MM.1S (cell line): ENCODE measurements at regions not wholly inside any gene's neighbourhood (a gene's known extent, or its start where the extent isn't known, plus 50 kb on each side); places are given as distances from the start of the nearest gene placed in this dataset.

ENCODE experiments used
- DNase-seq: peaks from one replicate; pipeline ENCODE4 v3.0.0-alpha.2; 2015
- H2AFZ ChIP-seq: fragments of 300-600 bp; sonication (generic); 2 replicates; pipeline ENCODE4 v1.6.0; 2016; ENCODE audit warnings: antibody characterized with exemption, low read length
- H3F3A ChIP-seq: fragments of 300-600 bp; sonication (generic); 2 replicates; pipeline ENCODE4 v1.6.1; 2016; ENCODE audit warnings: mild to moderate bottlenecking, antibody characterized with exemption, low read length, moderate library complexity, mixed read lengths; ENCODE audit not compliant: insufficient read depth
- H3K27ac ChIP-seq: fragments of 300-600 bp; sonication (generic); 2 replicates; pipeline ENCODE4 v1.5.1; 2016; ENCODE audit warnings: mild to moderate bottlenecking, low read length
- H3K27me3 ChIP-seq: fragments of 300-600 bp; sonication (generic); replicated peaks from 2 replicates; pipeline ENCODE4 v1.6.0; 2016; ENCODE audit warnings: low read length; ENCODE audit not compliant: insufficient read depth
- H3K36me3 ChIP-seq: fragments of 300-600 bp; sonication (generic); replicated peaks from 2 replicates; pipeline ENCODE4 v1.6.1; 2016; ENCODE audit warnings: mild to moderate bottlenecking, low read length, mixed read lengths; ENCODE audit not compliant: insufficient read depth
- H3K4me1 ChIP-seq: fragments of 300-600 bp; sonication (generic); 2 replicates; pipeline ENCODE4 v1.6.1; 2016; ENCODE audit warnings: low read length, mixed read lengths
- H3K4me2 ChIP-seq: fragments of 300-600 bp; sonication (generic); 2 replicates; pipeline ENCODE4 v1.6.0; 2016; ENCODE audit warnings: low read depth, low read length
- H3K4me3 ChIP-seq: fragments of 300-600 bp; sonication (generic); 2 replicates; pipeline ENCODE4 v1.5.1; 2016; ENCODE audit warnings: low read length, mixed read lengths
- H3K79me2 ChIP-seq: fragments of 300-600 bp; sonication (generic); 2 replicates; pipeline ENCODE4 v1.6.1; 2016; ENCODE audit warnings: mixed run types, low read length, mixed read lengths
- H3K9ac ChIP-seq: fragments of 300-600 bp; sonication (generic); 2 replicates; pipeline ENCODE4 v1.6.1; 2016; ENCODE audit warnings: low read length, mixed read lengths
- H3K9me2 ChIP-seq: fragments of 300-600 bp; sonication (generic); replicated peaks from 2 replicates; pipeline ENCODE4 v1.6.1; 2016; ENCODE audit warnings: mild to moderate bottlenecking, low read length, mixed read lengths; ENCODE audit not compliant: insufficient read depth
- H3K9me3 ChIP-seq: fragments of 300-600 bp; sonication (generic); replicated peaks from 2 replicates; pipeline ENCODE4 v1.6.1; 2016; ENCODE audit warnings: mild to moderate bottlenecking, low read length, mixed read lengths; ENCODE audit not compliant: insufficient read depth
- H4K20me1 ChIP-seq: fragments of 300-600 bp; sonication (generic); 2 replicates; pipeline ENCODE4 v1.6.1; 2016; ENCODE audit warnings: mild to moderate bottlenecking, low read length, moderate library complexity, mixed read lengths; ENCODE audit not compliant: insufficient read depth
- EZH2 ChIP-seq: fragments of 300-600 bp; sonication (generic); optimal IDR thresholded peaks from 2 replicates; pipeline ENCODE3; 2017; ENCODE audit warnings: low read depth, mild to moderate bottlenecking, antibody characterized with exemption, low read length, mixed read lengths
- EZH2phosphoT487 ChIP-seq: fragments of 300-600 bp; sonication (generic); IDR thresholded peaks from 2 replicates; pipeline ENCODE4 v1.6.1; 2018; ENCODE audit warnings: antibody characterized with exemption, low read length
- TF ChIP-seq, protein P1 (sequence below): fragments of 300-600 bp; sonication (generic); IDR thresholded peaks from 2 replicates; pipeline ENCODE4 v1.5.1; 2016; ENCODE audit warnings: antibody characterized with exemption, low read length, mixed read lengths

GRCh38 chr4:137701401-137701800, 169.1 kb upstream of the PCDH18 start:
- no peak overlapping the region for H3K4me3 ChIP-seq
- H3K4me2 ChIP-seq, result no peak overlapping the region
- H4K20me1 ChIP-seq, result no peaks in the 10 kb centered on the region
- H3K4me1 ChIP-seq, result no peaks in the 10 kb centered on the region
- H3K27me3 ChIP-seq, result no peaks in the 10 kb centered on the region
- H3F3A ChIP-seq, result no peaks in the 10 kb centered on the region
- no peaks in the 10 kb centered on the region for H3K9me3 ChIP-seq
- H3K9ac ChIP-seq, result no peak overlapping the region
- no peak overlapping the region for H3K27ac ChIP-seq
- H3K36me3 ChIP-seq, result no peaks in the 10 kb centered on the region
- TF ChIP-seq EZH2phosphoT487 (no peak), EZH2 (no peak)
- TF ChIP-seq, protein P1, sequence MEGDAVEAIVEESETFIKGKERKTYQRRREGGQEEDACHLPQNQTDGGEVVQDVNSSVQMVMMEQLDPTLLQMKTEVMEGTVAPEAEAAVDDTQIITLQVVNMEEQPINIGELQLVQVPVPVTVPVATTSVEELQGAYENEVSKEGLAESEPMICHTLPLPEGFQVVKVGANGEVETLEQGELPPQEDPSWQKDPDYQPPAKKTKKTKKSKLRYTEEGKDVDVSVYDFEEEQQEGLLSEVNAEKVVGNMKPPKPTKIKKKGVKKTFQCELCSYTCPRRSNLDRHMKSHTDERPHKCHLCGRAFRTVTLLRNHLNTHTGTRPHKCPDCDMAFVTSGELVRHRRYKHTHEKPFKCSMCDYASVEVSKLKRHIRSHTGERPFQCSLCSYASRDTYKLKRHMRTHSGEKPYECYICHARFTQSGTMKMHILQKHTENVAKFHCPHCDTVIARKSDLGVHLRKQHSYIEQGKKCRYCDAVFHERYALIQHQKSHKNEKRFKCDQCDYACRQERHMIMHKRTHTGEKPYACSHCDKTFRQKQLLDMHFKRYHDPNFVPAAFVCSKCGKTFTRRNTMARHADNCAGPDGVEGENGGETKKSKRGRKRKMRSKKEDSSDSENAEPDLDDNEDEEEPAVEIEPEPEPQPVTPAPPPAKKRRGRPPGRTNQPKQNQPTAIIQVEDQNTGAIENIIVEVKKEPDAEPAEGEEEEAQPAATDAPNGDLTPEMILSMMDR, result no peak
- no peaks in the 10 kb centered on the region for H3K9me2 ChIP-seq
- no peak for DNase-seq
- H2AFZ ChIP-seq, result no peak overlapping the region
- H3K79me2 ChIP-seq, result no peaks in the 10 kb centered on the region

- Histone ChIP-seq H2AFZ (no peak overlapping the region), H3K4me3 (no peak overlapping the region), H3K4me1 (no peaks in the 10 kb centered on the region), H3K36me3 (no peaks in the 10 kb centered on the region), H3K9me3 (no peaks in the 10 kb centered on the region), H3K27ac (no peak overlapping the region), H3K9me2 (no peaks in the 10 kb centered on the region), H4K20me1 (no peaks in the 10 kb centered on the region), H3K79me2 (no peaks in the 10 kb centered on the region), H3K4me2 (no peak overlapping the region), H3K9ac (no peak overlapping the region), H3F3A (no peaks in the 10 kb centered on the region), H3K27me3 (no peaks in the 10 kb centered on the region)
- TF ChIP-seq, protein P1, result no peak
- TF ChIP-seq EZH2 (no peak), EZH2phosphoT487 (no peak)
- no peak for DNase-seq
Measured at GRCh38 chr4:137700751-137701150, 168.5 kb upstream of the PCDH18 start.

DNA sequence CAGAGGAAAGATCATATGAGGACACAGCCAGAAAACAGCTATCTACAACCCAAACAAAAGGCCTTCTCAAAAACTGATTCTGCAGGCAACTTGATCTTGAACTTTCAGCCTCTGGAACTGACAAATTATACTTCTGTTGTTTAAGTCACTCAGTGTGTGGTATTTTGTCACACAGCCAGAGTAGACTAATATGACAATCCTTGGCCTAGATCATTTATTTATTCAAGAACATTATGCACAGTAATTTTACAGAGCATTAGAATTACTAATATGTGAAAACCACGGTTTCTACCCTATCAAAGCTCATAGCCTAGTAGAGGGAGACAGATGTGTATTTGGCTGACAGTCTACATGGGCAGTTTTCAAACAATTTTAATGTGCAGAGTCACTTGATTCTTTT, 167.8 kb upstream of the PCDH18 start:
- Histone ChIP-seq H3K4me3 (no peak overlapping the region), H3K4me1 (no peaks in the 10 kb centered on the region), H2AFZ (no peak overlapping the region), H3K27me3 (no peaks in the 10 kb centered on the region), H3K4me2 (no peak overlapping the region), H3K79me2 (no peaks in the 10 kb centered on the region), H4K20me1 (no peaks in the 10 kb centered on the region), H3K9me2 (no peaks in the 10 kb centered on the region), H3K36me3 (no peaks in the 10 kb centered on the region), H3F3A (no peaks in the 10 kb centered on the region), H3K27ac (no peak overlapping the region), H3K9ac (no peak overlapping the region), H3K9me3 (no peaks in the 10 kb centered on the region)
- TF ChIP-seq EZH2 (no peak), EZH2phosphoT487 (no peak)
- TF ChIP-seq, protein P1, result no peak
- no peak for DNase-seq
